OCI-LY1 (cell line): ENCODE measurements at regions not wholly inside any gene's neighbourhood (a gene's known extent, or its start where the extent isn't known, plus 50 kb on each side); places are given as distances from the start of the nearest gene placed in this dataset.

Experiments used
- H2AFZ ChIP-seq: fragments of 200-600 bp; sonication (generic), shearing (Covaris generic); 2 replicates; pipeline ENCODE4 v1.6.0; 2014; ENCODE audit warnings: antibody characterized with exemption, mild to moderate bottlenecking, low read length
- H3F3A ChIP-seq: fragments of 200-600 bp; sonication (generic), shearing (Covaris generic); 2 replicates; pipeline ENCODE4 v1.6.0; 2014; ENCODE audit warnings: mild to moderate bottlenecking, antibody characterized with exemption, low read length, moderate library complexity; ENCODE audit not compliant: insufficient read depth
- H3K27ac ChIP-seq: fragments of 200-600 bp; sonication (generic); 2 replicates; pipeline ENCODE4 v1.5.1; 2014; ENCODE audit warnings: low read length, mixed run types, mild to moderate bottlenecking, low read depth; ENCODE audit not compliant: poor library complexity, severe bottlenecking
- H3K27me3 ChIP-seq: fragments of 200-600 bp; sonication (generic); 2 replicates; pipeline ENCODE4 v1.6.0; 2014; ENCODE audit warnings: antibody characterized with exemption, mild to moderate bottlenecking, low read length, moderate library complexity; ENCODE audit not compliant: insufficient read depth
- H3K36me3 ChIP-seq: fragments of 200-600 bp; sonication (generic); 2 replicates; pipeline ENCODE4 v1.6.1; 2014; ENCODE audit warnings: mild to moderate bottlenecking, antibody characterized with exemption, low read length, moderate library complexity, mixed read lengths; ENCODE audit not compliant: insufficient read depth
- H3K4me1 ChIP-seq: fragments of 200-600 bp; sonication (generic); 2 replicates; pipeline ENCODE4 v1.5.1; 2014; ENCODE audit warnings: mild to moderate bottlenecking, low read length, moderate library complexity; ENCODE audit not compliant: insufficient read depth, severe bottlenecking
- H3K4me2 ChIP-seq: fragments of 200-600 bp; sonication (generic), shearing (Covaris generic); 2 replicates; pipeline ENCODE4 v1.6.1; 2014; ENCODE audit warnings: low read length
- H3K4me3 ChIP-seq: fragments of 200-600 bp; sonication (generic); 2 replicates; pipeline ENCODE4 v1.5.1; 2014; ENCODE audit warnings: low read length, low read depth, mild to moderate bottlenecking, mixed read lengths; ENCODE audit not compliant: poor library complexity, severe bottlenecking
- H3K79me2 ChIP-seq: fragments of 200-600 bp; shearing (Covaris generic); 2 replicates; pipeline ENCODE4 v1.6.1; 2016; ENCODE audit warnings: mixed run types, low read length, mixed read lengths; ENCODE audit not compliant: insufficient read depth
- H3K9ac ChIP-seq: fragments of 200-600 bp; sonication (generic), shearing (Covaris generic); 2 replicates; pipeline ENCODE4 v1.6.1; 2014; ENCODE audit warnings: mild to moderate bottlenecking, low read length, mixed read lengths
- H3K9me2 ChIP-seq: fragments of 200-600 bp; sonication (generic), shearing (Covaris generic); 2 replicates; pipeline ENCODE4 v1.6.1; 2014; ENCODE audit warnings: low read depth, mild to moderate bottlenecking, low read length, mixed read lengths
- H3K9me3 ChIP-seq: fragments of 200-600 bp; shearing (Covaris generic); 2 replicates; pipeline ENCODE4 v1.6.1; 2014; ENCODE audit warnings: low read length, mixed read lengths
- H4K20me1 ChIP-seq: fragments of 200-600 bp; sonication (generic), shearing (Covaris generic); 2 replicates; pipeline ENCODE4 v1.6.0; 2016; ENCODE audit warnings: mild to moderate bottlenecking, low read length; ENCODE audit not compliant: insufficient read depth
- EZH2 ChIP-seq: fragments of 200-600 bp; sonication (generic), shearing (Covaris generic); IDR thresholded peaks from 2 replicates; pipeline ENCODE4 v1.8.0; 2017; ENCODE audit warnings: borderline replicate concordance, mixed run types, mild to moderate bottlenecking, antibody characterized with exemption, low read length, moderate library complexity, mixed read lengths
- TF ChIP-seq, protein P1 (sequence below): fragments of 200-600 bp; sonication (generic), shearing (Covaris generic); IDR thresholded peaks from 2 replicates; pipeline ENCODE4 v1.5.1; 2017; ENCODE audit warnings: mild to moderate bottlenecking, antibody characterized with exemption, low read length, moderate library complexity, mixed read lengths

DNA sequence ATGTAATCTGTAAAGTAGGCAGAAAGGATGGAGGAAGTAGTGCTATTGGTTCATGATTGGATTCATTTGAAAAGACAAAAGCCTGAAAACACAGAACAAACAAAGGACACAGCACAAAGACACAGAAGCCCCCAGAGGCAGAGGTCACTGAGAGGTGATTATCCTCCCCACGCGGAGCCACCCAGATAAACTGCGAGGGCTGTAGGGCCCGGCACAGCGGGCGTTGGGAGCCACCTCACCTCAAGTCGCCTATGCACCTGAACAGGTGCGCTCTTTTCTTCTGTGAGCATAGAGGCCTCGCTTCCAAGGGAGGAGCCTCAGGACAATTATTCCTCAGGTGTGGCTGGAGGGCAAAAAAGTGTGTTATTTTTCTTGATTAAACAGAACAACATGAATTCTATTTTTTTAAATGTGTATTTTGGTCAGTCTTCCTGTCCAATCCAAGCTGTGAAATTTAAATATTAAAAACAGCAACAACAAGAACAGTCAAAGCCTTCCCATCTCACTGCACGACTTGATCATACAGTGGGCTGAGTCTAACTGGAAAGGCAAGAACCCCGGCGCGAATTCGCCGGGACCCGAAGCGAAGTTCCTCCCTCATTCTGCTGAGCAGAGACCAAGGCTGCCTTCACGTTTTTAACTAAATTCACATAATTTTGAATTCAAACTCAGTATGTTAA, 205.3 kb downstream of the THBS2 start:
- Histone ChIP-seq H3K9ac (no peak overlapping the region), H3K36me3 (no peaks in the 10 kb centered on the region), H3K79me2 (no peaks in the 10 kb centered on the region), H3K4me2 (no peak overlapping the region), H3K4me3 (no peak overlapping the region), H3K9me3 (no peaks in the 10 kb centered on the region), H2AFZ (no peak overlapping the region), H3F3A (no peaks in the 10 kb centered on the region), H3K4me1 (no peaks in the 10 kb centered on the region), H3K27ac (no peak overlapping the region), H4K20me1 (no peaks in the 10 kb centered on the region), H3K9me2 (no peaks in the 10 kb centered on the region), H3K27me3 (no peaks in the 10 kb centered on the region)
- no peak for TF ChIP-seq EZH2
- TF ChIP-seq, protein P1, sequence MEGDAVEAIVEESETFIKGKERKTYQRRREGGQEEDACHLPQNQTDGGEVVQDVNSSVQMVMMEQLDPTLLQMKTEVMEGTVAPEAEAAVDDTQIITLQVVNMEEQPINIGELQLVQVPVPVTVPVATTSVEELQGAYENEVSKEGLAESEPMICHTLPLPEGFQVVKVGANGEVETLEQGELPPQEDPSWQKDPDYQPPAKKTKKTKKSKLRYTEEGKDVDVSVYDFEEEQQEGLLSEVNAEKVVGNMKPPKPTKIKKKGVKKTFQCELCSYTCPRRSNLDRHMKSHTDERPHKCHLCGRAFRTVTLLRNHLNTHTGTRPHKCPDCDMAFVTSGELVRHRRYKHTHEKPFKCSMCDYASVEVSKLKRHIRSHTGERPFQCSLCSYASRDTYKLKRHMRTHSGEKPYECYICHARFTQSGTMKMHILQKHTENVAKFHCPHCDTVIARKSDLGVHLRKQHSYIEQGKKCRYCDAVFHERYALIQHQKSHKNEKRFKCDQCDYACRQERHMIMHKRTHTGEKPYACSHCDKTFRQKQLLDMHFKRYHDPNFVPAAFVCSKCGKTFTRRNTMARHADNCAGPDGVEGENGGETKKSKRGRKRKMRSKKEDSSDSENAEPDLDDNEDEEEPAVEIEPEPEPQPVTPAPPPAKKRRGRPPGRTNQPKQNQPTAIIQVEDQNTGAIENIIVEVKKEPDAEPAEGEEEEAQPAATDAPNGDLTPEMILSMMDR, result no peak

DNA sequence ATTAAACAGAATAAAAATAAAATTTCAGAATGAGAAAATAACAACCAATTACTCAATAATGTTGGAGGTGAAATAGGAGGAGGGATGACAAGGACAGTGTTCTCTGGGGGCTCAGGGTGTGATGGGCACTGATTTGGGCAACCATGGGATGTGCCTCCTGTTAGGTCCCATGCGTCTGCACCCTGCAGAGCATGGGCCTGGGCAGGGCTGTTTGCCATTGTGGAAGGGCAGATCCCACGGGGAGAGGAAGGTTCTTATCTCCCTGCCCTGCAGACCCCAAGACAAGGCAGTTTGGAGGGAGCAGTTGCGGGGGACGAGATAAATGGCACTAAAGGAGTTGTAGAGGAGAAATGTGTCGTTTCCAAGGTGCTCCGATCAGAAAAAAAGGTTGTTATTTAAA, 206.3 kb downstream of the THBS2 start:
- Histone ChIP-seq H3F3A (no peaks in the 10 kb centered on the region), H2AFZ (no peak overlapping the region), H3K4me2 (no peak overlapping the region), H3K79me2 (no peaks in the 10 kb centered on the region), H3K9me3 (no peaks in the 10 kb centered on the region), H3K4me1 (no peaks in the 10 kb centered on the region), H3K9ac (no peak overlapping the region), H3K27me3 (no peaks in the 10 kb centered on the region), H3K36me3 (no peaks in the 10 kb centered on the region), H3K4me3 (no peak overlapping the region), H4K20me1 (no peaks in the 10 kb centered on the region), H3K27ac (no peak overlapping the region), H3K9me2 (no peaks in the 10 kb centered on the region)
- TF ChIP-seq, protein P1, result no peak
- no peak for TF ChIP-seq EZH2

DNA sequence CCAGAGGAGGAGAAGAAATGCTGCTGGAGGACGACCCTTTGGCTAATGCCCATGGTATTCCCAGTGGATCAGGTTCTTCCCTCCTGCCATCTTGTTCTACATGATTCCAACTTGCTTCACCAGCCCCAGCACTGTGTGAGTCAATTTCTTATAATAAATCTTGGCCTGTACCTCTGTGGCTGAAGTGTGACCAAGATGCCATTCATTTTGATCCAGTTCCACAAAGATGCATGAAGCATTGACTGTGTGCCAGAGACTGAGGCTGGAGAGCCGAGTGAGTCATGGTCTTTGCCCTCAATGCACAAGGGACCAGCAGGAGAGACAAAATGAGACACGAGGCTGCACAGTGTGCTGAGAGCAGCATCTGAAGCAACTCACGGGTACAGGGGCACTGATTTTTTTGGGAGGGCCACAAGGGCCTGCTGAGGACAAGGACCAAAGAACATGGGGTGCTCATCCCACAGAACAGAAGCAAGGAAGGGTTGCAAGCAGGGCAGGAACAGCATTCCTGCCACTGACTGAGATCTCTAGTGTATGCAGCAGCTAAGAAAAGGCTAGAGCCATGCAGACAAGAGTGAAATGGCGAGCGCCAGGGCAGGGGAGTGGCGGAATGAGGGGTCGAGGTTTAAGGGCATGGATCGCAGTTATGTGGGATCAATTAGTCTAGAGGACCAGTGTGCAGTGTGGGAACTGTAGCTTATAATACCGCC, 207.0 kb downstream of the THBS2 start:
- Histone ChIP-seq H3K79me2 (no peaks in the 10 kb centered on the region), H3K4me1 (no peaks in the 10 kb centered on the region), H3K4me2 (no peak overlapping the region), H3K9me2 (no peaks in the 10 kb centered on the region), H4K20me1 (no peaks in the 10 kb centered on the region), H3F3A (no peaks in the 10 kb centered on the region), H3K4me3 (no peak overlapping the region), H3K27ac (no peak overlapping the region), H3K36me3 (no peaks in the 10 kb centered on the region), H3K27me3 (no peaks in the 10 kb centered on the region), H3K9me3 (no peaks in the 10 kb centered on the region), H3K9ac (no peak overlapping the region), H2AFZ (no peak overlapping the region)
- TF ChIP-seq EZH2, result no peak
- TF ChIP-seq, protein P1, result no peak
